ENCODE measurements at regions not wholly inside any gene's neighbourhood (a gene's known extent, or its start where the extent isn't known, plus 50 kb on each side); places are given as distances from the start of the nearest gene placed in this dataset.

DNA sequence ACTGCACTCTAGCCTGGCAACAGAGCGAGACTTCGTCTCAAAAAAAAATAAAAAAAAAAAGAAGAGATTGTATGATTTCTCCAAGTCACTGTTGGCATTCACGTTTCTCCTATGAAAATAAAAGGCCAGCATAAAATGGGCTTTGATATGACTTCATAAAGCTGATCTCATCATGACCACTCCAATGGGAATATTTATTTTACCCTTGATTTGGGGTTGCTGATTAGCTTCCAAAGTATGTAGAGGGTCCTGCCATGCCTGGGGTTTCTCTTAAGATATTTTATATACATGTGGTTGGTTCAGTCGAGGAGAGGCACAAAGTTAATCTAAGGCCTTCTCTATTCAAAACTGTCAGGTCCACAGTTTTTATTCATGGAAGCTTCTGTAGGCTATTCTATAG, 247.0 kb upstream of the TNC start:
- TF ChIP-seq EZH2 (IDR thresholded peaks at IDR 0.05; ENCODE audit: insufficient read depth, poor library complexity, severe bottlenecking) = no peak
- no peak for TF ChIP-seq EZH2phosphoT487 (IDR thresholded peaks at IDR 0.05; ENCODE audit: insufficient read depth, low read depth)
